ENCODE measurements at regions not wholly inside any gene's neighbourhood (a gene's known extent, or its start where the extent isn't known, plus 50 kb on each side); places are given as distances from the start of the nearest gene placed in this dataset.

- TF ChIP-seq, protein P1, sequence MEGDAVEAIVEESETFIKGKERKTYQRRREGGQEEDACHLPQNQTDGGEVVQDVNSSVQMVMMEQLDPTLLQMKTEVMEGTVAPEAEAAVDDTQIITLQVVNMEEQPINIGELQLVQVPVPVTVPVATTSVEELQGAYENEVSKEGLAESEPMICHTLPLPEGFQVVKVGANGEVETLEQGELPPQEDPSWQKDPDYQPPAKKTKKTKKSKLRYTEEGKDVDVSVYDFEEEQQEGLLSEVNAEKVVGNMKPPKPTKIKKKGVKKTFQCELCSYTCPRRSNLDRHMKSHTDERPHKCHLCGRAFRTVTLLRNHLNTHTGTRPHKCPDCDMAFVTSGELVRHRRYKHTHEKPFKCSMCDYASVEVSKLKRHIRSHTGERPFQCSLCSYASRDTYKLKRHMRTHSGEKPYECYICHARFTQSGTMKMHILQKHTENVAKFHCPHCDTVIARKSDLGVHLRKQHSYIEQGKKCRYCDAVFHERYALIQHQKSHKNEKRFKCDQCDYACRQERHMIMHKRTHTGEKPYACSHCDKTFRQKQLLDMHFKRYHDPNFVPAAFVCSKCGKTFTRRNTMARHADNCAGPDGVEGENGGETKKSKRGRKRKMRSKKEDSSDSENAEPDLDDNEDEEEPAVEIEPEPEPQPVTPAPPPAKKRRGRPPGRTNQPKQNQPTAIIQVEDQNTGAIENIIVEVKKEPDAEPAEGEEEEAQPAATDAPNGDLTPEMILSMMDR (IDR thresholded peaks at IDR 0.05) = no peak
- no peak for TF ChIP-seq POLR2A (IDR thresholded peaks at IDR 0.05)
These were observed 76.3 kb upstream of the PACRGL start for GRCh38 chr4:20623939-20624338.
